Hypothalamus (tissue), 51 donors: ENCODE measurements at regions not wholly inside any gene's neighbourhood (a gene's known extent, or its start where the extent isn't known, plus 50 kb on each side); places are given as distances from the start of the nearest gene placed in this dataset.
A peak's percentile ranks its signal among the peaks of the same experiment; 100 is the strongest.

Experiments used
- DNase-seq, 51 donors: peaks; one replicate each; lab custom pipeline; 2025; lab: John Stamatoyannopoulos, UW

- DNase-seq, result no peak
These were observed 169.6 kb upstream of the HDAC4 start for GRCh38 chr2:239570216-239570925.

GRCh38 chr2:239569401-239570090 is 168.7 kb upstream of the HDAC4 start:
- DNase-seq, result peak in 2 of 51 donors; percentile 23 to 62

GRCh38 chr2:239568601-239569000 is 167.8 kb upstream of the HDAC4 start:
- no peak for DNase-seq

- DNase-seq, result no peak
These were observed 167.0 kb upstream of the HDAC4 start for GRCh38 chr2:239567786-239568185.

- no peak for DNase-seq
These were observed 166.3 kb upstream of the HDAC4 start for GRCh38 chr2:239566995-239567568.

GRCh38 chr2:239566162-239566994 is 165.6 kb upstream of the HDAC4 start:
- DNase-seq, result no peak

- no peak for DNase-seq
These were observed 163.8 kb upstream of the HDAC4 start for GRCh38 chr2:239564587-239564986.

- no peak for DNase-seq
These were observed 162.7 kb upstream of the HDAC4 start for GRCh38 chr2:239563561-239563960.

GRCh38 chr2:239561446-239562001 is 160.7 kb upstream of the HDAC4 start:
- no peak for DNase-seq

GRCh38 chr2:239559417-239560261 is 158.8 kb upstream of the HDAC4 start:
- DNase-seq, result no peak

GRCh38 chr2:239558661-239559060 is 157.8 kb upstream of the HDAC4 start:
- no peak for DNase-seq

- no peak for DNase-seq
These were observed 156.7 kb upstream of the HDAC4 start for GRCh38 chr2:239557516-239557915.

- DNase-seq, result no peak
These were observed 154.7 kb upstream of the HDAC4 start for GRCh38 chr2:239555571-239555905.

GRCh38 chr2:239554766-239555570 is 154.1 kb upstream of the HDAC4 start:
- no peak for DNase-seq

- no peak for DNase-seq
These were observed 152.7 kb upstream of the HDAC4 start for GRCh38 chr2:239553376-239554000.

- DNase-seq, result no peak
These were observed 151.6 kb upstream of the HDAC4 start for GRCh38 chr2:239552213-239552926.

- DNase-seq, result no peak
These were observed 150.4 kb upstream of the HDAC4 start for GRCh38 chr2:239551206-239551605.

- no peak for DNase-seq
These were observed 149.5 kb upstream of the HDAC4 start for GRCh38 chr2:239550357-239550756.
